KG1 (cell line): ENCODE measurements at regions not wholly inside any gene's neighbourhood (a gene's known extent, or its start where the extent isn't known, plus 50 kb on each side); places are given as distances from the start of the nearest gene placed in this dataset.
"Not testable (repeated sequence)": the region's sequence is repeated elsewhere in the genome, so short reads cannot be mapped to it uniquely, and the experiment has no call there.

Experiments
- DNase-seq: peaks from one replicate; lab custom pipeline; 2025; lab: John Stamatoyannopoulos, UW

GRCh38 chr6:56745971-56746370, 103.3 kb upstream of the DST start:
- DNase-seq = no peak

DNA sequence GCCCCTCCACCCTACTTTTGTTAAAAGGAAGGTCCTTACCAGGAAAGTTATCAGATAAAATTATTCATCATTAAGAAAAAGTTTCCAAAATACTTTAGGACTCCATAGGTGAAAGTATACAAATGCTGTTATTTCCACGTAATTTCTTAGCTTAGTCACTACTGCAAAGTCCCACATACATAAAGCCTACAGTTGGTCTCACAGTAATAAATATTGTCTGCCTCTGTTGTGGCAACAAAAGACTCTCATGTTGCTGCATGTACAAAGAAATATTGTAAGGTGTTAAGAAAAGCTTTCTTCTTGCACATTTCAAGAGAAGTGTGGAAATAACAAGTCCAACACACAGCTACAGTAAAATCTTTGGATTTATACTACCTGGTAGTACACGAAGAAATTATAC, 102.4 kb upstream of the DST start:
- DNase-seq = no peak

GRCh38 chr6:56744528-56744927, 101.8 kb upstream of the DST start:
- no peak for DNase-seq

- DNase-seq = no peak
These were observed 99.6 kb upstream of the DST start for GRCh38 chr6:56742122-56742791.

DNA sequence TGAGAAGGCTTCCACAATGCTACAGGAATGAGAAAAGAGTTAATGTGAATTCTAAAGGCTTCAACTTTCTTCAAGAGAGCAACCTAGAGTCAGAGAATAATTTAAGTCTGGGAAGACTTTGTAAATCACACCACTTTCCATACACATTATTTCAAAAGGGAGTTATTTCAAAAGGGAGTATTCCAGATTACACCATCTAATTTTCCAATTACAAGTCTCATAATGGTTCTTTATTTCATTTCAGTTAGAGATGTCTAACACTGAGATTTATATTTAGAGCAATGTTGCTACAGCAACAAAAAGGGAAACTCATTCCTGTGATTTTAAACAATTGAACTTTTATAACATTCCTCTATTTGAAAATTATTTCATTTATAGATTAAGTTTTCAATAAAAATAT, 98.8 kb upstream of the DST start:
- DNase-seq = no peak

- no peak for DNase-seq
These were observed 97.4 kb upstream of the DST start for GRCh38 chr6:56739836-56740815.

DNA sequence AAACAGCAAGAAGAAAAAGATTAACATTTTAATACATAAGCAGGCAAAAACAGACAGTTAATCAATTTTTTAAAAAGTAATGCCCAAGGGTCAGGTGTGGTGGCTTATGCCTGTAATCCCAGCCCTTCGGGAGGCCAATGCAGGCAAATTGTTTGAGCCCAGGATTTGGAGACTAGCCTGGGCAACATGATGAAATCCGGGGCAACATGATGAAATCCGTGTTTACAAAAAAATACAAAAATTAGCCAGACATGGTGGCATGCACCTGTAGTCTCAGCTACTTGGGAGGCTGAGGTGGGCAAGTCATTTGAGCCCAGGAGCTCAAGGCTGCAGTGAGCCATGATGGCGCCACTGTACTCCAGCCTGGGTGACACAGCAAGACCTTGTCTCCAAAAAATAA, 94.1 kb upstream of the DST start:
- DNase-seq = no peak

GRCh38 chr6:56734335-56734734, 91.6 kb upstream of the DST start:
- no peak for DNase-seq

DNA sequence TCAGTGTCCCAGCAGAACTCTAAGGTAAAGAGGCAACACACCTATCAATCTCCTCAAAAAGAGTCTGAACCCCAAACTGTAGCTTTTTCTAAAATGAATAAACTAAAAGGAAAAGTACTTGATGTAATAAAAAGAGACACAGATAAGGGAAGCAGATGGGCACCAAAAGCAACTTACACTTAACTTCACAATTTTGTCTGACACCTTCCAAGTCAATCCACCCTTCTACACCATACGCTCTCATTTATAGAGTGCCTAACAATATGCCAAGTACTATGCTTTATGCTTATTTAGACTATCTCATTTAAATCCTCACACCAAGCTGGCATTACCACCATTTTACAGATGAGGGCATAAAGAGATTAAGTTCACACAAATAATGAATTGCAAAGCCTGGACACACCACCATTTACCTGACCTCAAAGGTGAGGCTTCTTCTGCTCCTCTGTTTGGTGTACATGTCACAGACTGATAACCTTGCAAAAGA, 90.6 kb upstream of the DST start:
- no peak for DNase-seq

GRCh38 chr6:56732517-56732916, 89.8 kb upstream of the DST start:
- no peak for DNase-seq

GRCh38 chr6:56730663-56731529, 88.2 kb upstream of the DST start:
- no peak for DNase-seq

DNA sequence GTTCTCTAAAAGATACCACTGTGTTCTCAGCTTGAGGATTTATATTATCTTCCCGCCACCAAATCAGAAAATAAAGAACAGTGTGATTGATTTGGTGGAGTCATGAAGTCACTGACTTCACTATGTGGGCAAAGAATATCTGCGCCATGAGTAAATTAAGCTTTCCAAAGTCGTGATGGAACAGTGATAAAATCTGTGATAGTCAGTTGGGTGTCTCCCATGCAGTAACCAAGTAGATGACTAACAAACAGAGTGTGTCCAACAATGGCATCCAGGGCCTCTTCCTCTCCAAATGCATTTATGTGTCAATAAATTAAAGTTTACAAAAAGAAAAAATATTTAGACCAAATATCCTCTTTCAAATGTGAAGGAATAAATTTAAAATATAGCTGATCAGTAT, 87.0 kb upstream of the DST start:
- DNase-seq = no peak

DNA sequence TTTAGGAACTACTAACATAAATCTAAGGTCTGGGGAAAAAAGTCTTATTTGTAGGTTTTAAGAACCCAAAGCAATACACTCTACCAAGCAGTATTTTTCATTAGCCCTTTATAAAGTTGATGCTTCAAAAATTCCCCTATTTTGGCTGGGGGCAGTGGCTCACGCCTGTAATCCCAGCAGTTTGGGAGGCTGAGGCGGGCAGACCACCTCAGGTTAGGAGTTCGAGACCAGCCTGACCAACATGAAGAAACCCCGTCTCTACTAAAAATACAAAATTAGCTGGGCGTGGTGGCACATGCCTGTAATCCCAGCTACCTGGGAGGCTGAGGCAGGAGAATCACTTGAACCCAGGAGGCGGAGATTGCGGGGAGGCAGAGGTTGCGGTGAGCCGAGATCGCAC, 86.5 kb upstream of the DST start:
- DNase-seq = not testable (repeated sequence)

- DNase-seq = no peak
These were observed 84.6 kb upstream of the DST start for GRCh38 chr6:56727097-56727850.

DNA sequence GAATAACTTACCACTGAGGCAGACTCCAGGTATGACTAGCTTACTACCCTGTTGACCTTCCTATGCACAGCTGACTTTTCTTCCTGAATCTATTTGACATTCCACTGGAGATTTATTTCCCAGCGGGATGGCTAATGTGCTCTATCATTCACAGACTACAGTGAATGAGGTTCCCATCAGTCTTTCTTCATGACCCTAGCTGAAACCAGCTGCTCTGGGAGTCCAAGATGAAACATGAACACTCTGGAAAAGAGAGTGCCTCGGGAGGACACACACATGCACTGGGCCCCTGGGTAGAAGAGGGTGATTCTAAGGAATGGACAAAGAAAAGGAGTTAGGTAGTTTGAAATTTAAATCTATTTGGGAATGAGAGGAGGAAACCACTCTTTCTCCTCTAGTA, 82.6 kb upstream of the DST start:
- no peak for DNase-seq

DNA sequence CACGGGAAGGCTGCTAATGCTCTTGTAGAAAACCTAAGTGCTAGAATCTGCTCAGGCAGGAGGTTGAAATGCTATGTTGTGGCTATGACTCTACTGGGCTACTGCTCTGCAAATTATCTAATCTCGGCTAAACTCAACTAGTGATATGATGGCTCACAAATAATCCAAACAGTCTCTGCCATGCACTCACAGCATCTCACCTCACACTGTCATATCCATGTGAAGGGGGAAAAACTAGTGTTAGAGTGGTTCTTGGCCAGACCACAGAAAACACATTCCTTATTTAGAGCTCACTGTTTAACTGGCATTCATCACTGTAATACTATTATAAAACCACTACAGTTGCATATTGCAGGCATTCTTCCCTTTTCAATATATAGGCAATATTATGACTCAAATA, 81.8 kb upstream of the DST start:
- no peak for DNase-seq

DNA sequence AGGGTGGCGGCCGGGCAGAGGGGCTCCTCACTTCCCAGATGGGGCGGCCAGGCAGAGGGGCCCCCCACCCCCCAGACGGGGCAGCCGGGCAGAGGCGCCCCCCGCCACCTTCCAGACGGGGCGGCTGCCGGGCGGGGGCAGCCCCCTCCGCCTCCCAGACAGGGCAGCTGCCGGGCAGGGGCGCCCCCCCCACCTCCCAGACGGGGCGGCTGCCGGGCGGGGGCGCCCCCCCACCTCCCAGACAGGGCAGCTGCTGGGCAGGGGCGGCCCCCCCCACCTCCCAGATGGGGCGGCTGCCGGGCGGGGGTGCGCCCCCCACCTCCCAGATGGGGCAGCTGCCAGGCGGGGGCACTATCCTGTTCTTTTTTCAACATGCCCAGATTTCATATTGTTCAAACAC, 78.2 kb upstream of the DST start:
- DNase-seq = no peak

- DNase-seq = not testable (repeated sequence)
These were observed 77.5 kb upstream of the DST start for GRCh38 chr6:56720202-56720601.

DNA sequence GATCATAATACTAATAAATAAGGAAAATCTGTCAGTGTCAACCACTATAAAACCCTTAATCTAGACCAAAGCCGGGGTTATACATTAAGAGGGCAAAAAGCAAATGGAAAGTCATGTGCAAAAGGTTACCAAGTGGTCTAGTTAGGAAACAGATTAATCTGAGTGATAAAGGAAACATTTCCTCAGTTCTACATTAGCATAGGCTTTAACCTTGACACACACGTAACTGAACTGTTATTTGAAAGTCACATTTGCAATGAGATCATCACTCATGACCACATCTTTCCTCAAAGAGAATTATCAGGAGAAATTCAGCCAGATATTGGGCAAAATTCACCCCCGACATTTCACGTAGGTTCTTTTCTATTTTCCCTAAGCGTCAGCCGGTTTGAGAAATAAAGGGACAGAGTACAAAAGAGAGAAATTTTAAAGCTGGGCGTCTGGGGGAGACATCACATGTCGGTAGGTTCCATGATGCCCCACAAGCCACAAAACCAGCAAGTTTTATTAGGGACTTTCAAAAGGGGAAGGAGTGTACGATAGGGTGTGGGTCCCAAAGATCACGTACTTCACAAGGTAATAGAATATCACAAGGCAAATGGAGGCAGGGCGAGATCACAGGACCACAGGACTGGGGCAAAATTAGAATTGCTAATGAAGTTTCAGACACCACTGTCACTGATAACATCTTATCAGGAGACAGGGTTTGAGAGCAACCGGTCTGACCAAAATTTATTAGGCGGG, 76.8 kb upstream of the DST start:
- not testable (repeated sequence) for DNase-seq

DNA sequence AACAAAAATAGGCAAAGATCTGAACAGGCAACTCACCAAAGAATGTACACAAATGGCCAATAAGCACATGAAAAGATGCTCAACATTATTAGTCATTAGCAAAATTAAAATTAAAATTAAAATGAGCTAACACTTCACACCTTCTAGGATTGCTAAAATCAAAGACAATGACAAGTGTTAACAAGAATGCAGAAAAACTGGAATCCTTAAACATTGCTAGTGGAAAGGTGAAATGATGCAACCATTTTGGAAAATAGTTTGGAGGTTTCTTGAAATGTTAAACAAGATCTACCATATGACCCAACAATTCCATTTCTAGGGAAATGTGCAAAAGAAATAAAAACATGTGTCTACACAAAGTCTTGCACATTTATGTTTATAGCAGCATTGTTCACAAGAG, 75.5 kb upstream of the DST start:
- DNase-seq = no peak

DNA sequence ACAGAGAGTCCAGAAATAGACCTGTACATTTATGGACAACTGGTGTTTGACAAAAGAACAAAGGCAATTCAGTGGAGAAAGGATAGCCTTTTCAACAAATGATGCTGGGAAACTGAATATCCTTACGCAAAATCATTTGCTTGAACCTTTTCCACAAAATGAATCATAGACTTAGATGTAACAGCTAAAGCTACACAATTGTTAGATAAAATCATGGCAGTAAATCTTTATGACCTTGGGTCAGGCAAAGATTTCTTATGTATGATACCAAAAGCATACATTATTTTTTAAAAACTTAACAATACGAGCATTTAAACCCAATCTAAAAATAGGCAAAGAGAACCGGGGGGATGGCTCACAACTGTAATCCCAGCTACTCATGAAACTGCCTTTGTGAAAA, 73.5 kb upstream of the DST start:
- no peak for DNase-seq
